H9 (cell line): ENCODE measurements at regions not wholly inside any gene's neighbourhood (a gene's known extent, or its start where the extent isn't known, plus 50 kb on each side); places are given as distances from the start of the nearest gene placed in this dataset.

Experiments used
- DNase-seq: peaks from one replicate; pipeline ENCODE4 v3.0.0-alpha.2; 2017
- H2AFZ ChIP-seq: one replicate; pipeline ENCODE4 v1.6.1; 2013; ENCODE audit warnings: mild to moderate bottlenecking, low read length, control low read depth, moderate library complexity
- H2AK5ac ChIP-seq: 2 replicates; pipeline ENCODE4 v1.6.1; 2013; ENCODE audit warnings: low read length, control low read depth, mixed read lengths; ENCODE audit not compliant: insufficient read length
- H2BK120ac ChIP-seq: one replicate; pipeline ENCODE4 v1.6.1; 2013; ENCODE audit warnings: low read depth, mild to moderate bottlenecking, low read length, control low read depth, inconsistent platforms; ENCODE audit not compliant: poor library complexity, severe bottlenecking
- H2BK12ac ChIP-seq: 2 replicates; pipeline ENCODE4 v1.6.1; 2013; ENCODE audit warnings: low read length, control low read depth, mixed read lengths, low read depth; ENCODE audit not compliant: insufficient read length
- H2BK15ac ChIP-seq: 2 replicates; pipeline ENCODE4 v1.6.1; 2013; ENCODE audit warnings: low read depth, low read length, control low read depth
- H2BK20ac ChIP-seq: one replicate; pipeline ENCODE4 v1.6.1; 2013; ENCODE audit warnings: low read depth, mild to moderate bottlenecking, low read length, control low read depth, inconsistent platforms; ENCODE audit not compliant: poor library complexity, severe bottlenecking
- H2BK5ac ChIP-seq: 2 replicates; pipeline ENCODE4 v1.6.1; 2013; ENCODE audit warnings: low read length, control low read depth, mixed read lengths; ENCODE audit not compliant: insufficient read length
- H3K14ac ChIP-seq: 2 replicates; pipeline ENCODE4 v1.6.1; 2013; ENCODE audit warnings: low read length, control low read depth; ENCODE audit not compliant: insufficient read depth
- H3K18ac ChIP-seq: 2 replicates; pipeline ENCODE4 v1.6.1; 2013; ENCODE audit warnings: low read depth, mild to moderate bottlenecking, mixed read lengths, low read length, control low read depth; ENCODE audit not compliant: insufficient read length
- H3K23ac ChIP-seq: 2 replicates; pipeline ENCODE4 v1.6.1; 2013; ENCODE audit warnings: low read length, control low read depth, mixed read lengths, low read depth; ENCODE audit not compliant: insufficient read length
- H3K23me2 ChIP-seq: 2 replicates; pipeline ENCODE4 v1.6.1; 2013; ENCODE audit warnings: low read depth, mild to moderate bottlenecking, mixed read lengths, low read length, control low read depth; ENCODE audit not compliant: insufficient read length, poor library complexity, severe bottlenecking
- H3K27ac ChIP-seq: 2 replicates; pipeline ENCODE4 v1.5.1; 2013; ENCODE audit warnings: low read length, control low read depth, mixed read lengths, low read depth; ENCODE audit not compliant: insufficient read length
- H3K27me3 ChIP-seq: 2 replicates; pipeline ENCODE4 v1.6.1; 2013; ENCODE audit warnings: low read length, control low read depth, inconsistent platforms; ENCODE audit not compliant: insufficient read depth
- H3K4ac ChIP-seq: 2 replicates; pipeline ENCODE4 v1.6.1; 2013; ENCODE audit warnings: low read depth, mild to moderate bottlenecking, control low read depth, inconsistent platforms, low read length, moderate library complexity
- H3K4me1 ChIP-seq: 2 replicates; pipeline ENCODE4 v1.6.1; 2013; ENCODE audit warnings: low read length, control low read depth, inconsistent platforms; ENCODE audit not compliant: insufficient read depth
- H3K4me2 ChIP-seq: 2 replicates; pipeline ENCODE4 v1.6.1; 2013; ENCODE audit warnings: low read length, control low read depth, mixed read lengths; ENCODE audit not compliant: insufficient read length, insufficient read depth
- H3K56ac ChIP-seq: 2 replicates; pipeline ENCODE4 v1.6.1; 2013; ENCODE audit warnings: low read depth, mild to moderate bottlenecking, mixed read lengths, low read length, control low read depth; ENCODE audit not compliant: insufficient read length
- H3K79me1 ChIP-seq: 2 replicates; pipeline ENCODE4 v1.6.1; 2013; ENCODE audit warnings: low read depth, mild to moderate bottlenecking, moderate library complexity, low read length, control low read depth, inconsistent platforms; ENCODE audit not compliant: insufficient read depth, poor library complexity, severe bottlenecking
- H3K79me2 ChIP-seq: 2 replicates; pipeline ENCODE4 v1.6.1; 2013; ENCODE audit warnings: low read length, control low read depth, inconsistent platforms; ENCODE audit not compliant: insufficient read depth
- H3K9ac ChIP-seq: 2 replicates; pipeline ENCODE4 v1.6.1; 2013; ENCODE audit warnings: low read length, control low read depth, mixed read lengths; ENCODE audit not compliant: insufficient read length; ENCODE audit errors: extremely low read depth
- H3K9me3 ChIP-seq: one replicate; pipeline ENCODE4 v1.6.1; 2013; ENCODE audit warnings: low read depth, low read length, inconsistent platforms; ENCODE audit not compliant: control insufficient read depth
- H3T11ph ChIP-seq: one replicate; pipeline ENCODE4 v1.6.1; 2013; ENCODE audit warnings: mild to moderate bottlenecking, low read length, control low read depth, inconsistent platforms
- H4K20me1 ChIP-seq: one replicate; pipeline ENCODE4 v1.6.1; 2013; ENCODE audit not compliant: control insufficient read depth, insufficient read length, insufficient read depth
- H4K5ac ChIP-seq: 2 replicates; pipeline ENCODE4 v1.6.1; 2013; ENCODE audit warnings: low read depth, mild to moderate bottlenecking, mixed read lengths, low read length, control low read depth; ENCODE audit not compliant: insufficient read length
- H4K8ac ChIP-seq: replicated peaks from 2 replicates; pipeline ENCODE4 v1.6.1; 2013; ENCODE audit warnings: low read length, control low read depth, mixed read lengths, low read depth; ENCODE audit not compliant: insufficient read length
- H4K91ac ChIP-seq: 2 replicates; pipeline ENCODE4 v1.6.1; 2013; ENCODE audit warnings: low read depth, mild to moderate bottlenecking, moderate library complexity, mixed read lengths, low read length, control low read depth; ENCODE audit not compliant: insufficient read length
- H3K27ac Mint-ChIP-seq, 3 experiments: 2 replicates in 2 of 3; 3 replicates in 1 of 3; pipeline ENCODE4 v1.8.0; 2020 to 2021; ENCODE audit warnings: mixed read lengths in 3 of 3, mild to moderate bottlenecking in 1 of 3, moderate library complexity in 1 of 3
- H3K27me3 Mint-ChIP-seq: 2 replicates; pipeline ENCODE4 v1.8.0; 2021; ENCODE audit warnings: low read depth, mild to moderate bottlenecking, moderate library complexity, mixed read lengths
- H3K36me3 Mint-ChIP-seq, 3 experiments: 2 replicates in 2 of 3; 3 replicates in 1 of 3; pipeline ENCODE4 v1.8.0; 2020 to 2021; ENCODE audit warnings: low read depth in 3 of 3, mixed read lengths in 3 of 3; ENCODE audit not compliant: insufficient read depth in 1 of 3
- H3K4me1 Mint-ChIP-seq, 2 experiments: 2 replicates each; pipeline ENCODE4 v1.8.0; 2020; ENCODE audit warnings: mixed read lengths in 2 of 2
- H3K4me3 Mint-ChIP-seq, 2 experiments: 2 replicates in 1 of 2; 3 replicates in 1 of 2; pipeline ENCODE4 v1.8.0; 2020 to 2021; ENCODE audit warnings: mild to moderate bottlenecking in 2 of 2, mixed read lengths in 2 of 2, moderate library complexity in 1 of 2
- H3K9me3 Mint-ChIP-seq, 2 experiments: 2 replicates in 1 of 2; 3 replicates in 1 of 2; pipeline ENCODE4 v1.8.0; 2020; ENCODE audit warnings: mild to moderate bottlenecking in 2 of 2, mixed read lengths in 2 of 2, moderate library complexity in 1 of 2
- WGBS: extraction: QIAGEN DNeasy Blood & Tissue Kit; methylation state at CpG from one replicate; pipeline ENCODE4 v1.1.7; 2013; ENCODE audit warnings: missing lambda C conversion rate, low lambda C conversion rate, mixed read lengths; ENCODE audit not compliant: insufficient read length; ENCODE audit errors: extremely low coverage; 5-methylcytosine and 5-hydroxymethylcytosine counted together
- TF ChIP-seq, protein P1 (sequence below): fragments of 200-600 bp; sonication (generic); conservative IDR thresholded peaks from 3 replicates; pipeline ENCODE4 v1.8.0; 2021; ENCODE audit warnings: antibody characterized with exemption, mild to moderate bottlenecking

DNA sequence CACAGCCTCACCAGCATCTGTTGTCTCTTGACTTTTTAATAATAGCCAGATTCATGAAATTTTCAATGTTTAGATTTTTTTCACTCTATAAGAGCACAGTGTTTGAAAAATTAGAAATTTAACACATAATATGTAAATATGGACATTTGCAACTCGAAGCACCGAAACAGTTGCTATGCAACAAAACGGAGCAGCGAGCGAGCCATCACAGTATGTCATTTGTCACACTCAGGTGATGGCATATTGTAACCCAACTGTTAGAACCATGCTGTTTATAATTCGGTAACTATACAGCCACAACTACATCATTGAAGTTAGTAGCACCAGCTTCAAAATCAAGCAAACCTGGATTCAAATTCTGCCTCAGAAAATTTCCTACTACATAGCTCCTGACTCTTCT, 410.8 kb downstream of the NPIPA8 start:
- Histone ChIP-seq H3K79me2 (no peaks in the 10 kb centered on the region), H2AK5ac (no peak overlapping the region)
- WGBS: no CpG with 5 or more reads among the region's 6 CpGs

More for the DNA sequence above, 410.8 kb downstream of the NPIPA8 start:
- Histone ChIP-seq H4K5ac (no peak overlapping the region), H3T11ph (no peak overlapping the region), H2BK120ac (no peak overlapping the region), H3K9me3 (no peaks in the 10 kb centered on the region), H4K8ac (no peak overlapping the region), H3K27ac (no peak overlapping the region), H4K20me1 (no peaks in the 10 kb centered on the region), H3K27me3 (no peaks in the 10 kb centered on the region), H3K4ac (no peak overlapping the region), H3K4me2 (no peak overlapping the region), H3K18ac (no peak overlapping the region), H4K91ac (no peak overlapping the region), H2BK5ac (no peak overlapping the region), H3K14ac (no peak overlapping the region), H3K23me2 (no peaks in the 10 kb centered on the region), H3K23ac (no peak overlapping the region), H3K4me1 (peaks cover 8% of the 10 kb centered on the region; the same call in 1 of the 2 replicates), H3K9ac (no peak overlapping the region), H2BK15ac (no peak overlapping the region), H2BK20ac (no peak overlapping the region), H3K79me1 (no peaks in the 10 kb centered on the region), H2BK12ac (no peak overlapping the region), H2AFZ (no peak overlapping the region), H3K56ac (no peak overlapping the region)
- Mint-ChIP-seq H3K9me3 (peaks cover 23 to 31% of the 10 kb centered on the region in 2 experiments), H3K4me1 (peaks cover 18 to 21% of the 10 kb centered on the region in 2 experiments), H3K27me3 (no peaks in the 10 kb centered on the region), H3K36me3 (peaks cover 0 to 23% (median 6%) of the 10 kb centered on the region in 3 experiments), H3K27ac (no peak overlapping the region), H3K4me3 (no peak overlapping the region)
- no peak for DNase-seq
- TF ChIP-seq, protein P1, sequence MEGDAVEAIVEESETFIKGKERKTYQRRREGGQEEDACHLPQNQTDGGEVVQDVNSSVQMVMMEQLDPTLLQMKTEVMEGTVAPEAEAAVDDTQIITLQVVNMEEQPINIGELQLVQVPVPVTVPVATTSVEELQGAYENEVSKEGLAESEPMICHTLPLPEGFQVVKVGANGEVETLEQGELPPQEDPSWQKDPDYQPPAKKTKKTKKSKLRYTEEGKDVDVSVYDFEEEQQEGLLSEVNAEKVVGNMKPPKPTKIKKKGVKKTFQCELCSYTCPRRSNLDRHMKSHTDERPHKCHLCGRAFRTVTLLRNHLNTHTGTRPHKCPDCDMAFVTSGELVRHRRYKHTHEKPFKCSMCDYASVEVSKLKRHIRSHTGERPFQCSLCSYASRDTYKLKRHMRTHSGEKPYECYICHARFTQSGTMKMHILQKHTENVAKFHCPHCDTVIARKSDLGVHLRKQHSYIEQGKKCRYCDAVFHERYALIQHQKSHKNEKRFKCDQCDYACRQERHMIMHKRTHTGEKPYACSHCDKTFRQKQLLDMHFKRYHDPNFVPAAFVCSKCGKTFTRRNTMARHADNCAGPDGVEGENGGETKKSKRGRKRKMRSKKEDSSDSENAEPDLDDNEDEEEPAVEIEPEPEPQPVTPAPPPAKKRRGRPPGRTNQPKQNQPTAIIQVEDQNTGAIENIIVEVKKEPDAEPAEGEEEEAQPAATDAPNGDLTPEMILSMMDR: no peak
